NCI-H1694 (cell line): ENCODE measurements at regions not wholly inside any gene's neighbourhood (a gene's known extent, or its start where the extent isn't known, plus 50 kb on each side); places are given as distances from the start of the nearest gene placed in this dataset.

Experiments used
- DNase-seq: peaks from one replicate; lab custom pipeline; 2025; lab: John Stamatoyannopoulos, UW

DNA sequence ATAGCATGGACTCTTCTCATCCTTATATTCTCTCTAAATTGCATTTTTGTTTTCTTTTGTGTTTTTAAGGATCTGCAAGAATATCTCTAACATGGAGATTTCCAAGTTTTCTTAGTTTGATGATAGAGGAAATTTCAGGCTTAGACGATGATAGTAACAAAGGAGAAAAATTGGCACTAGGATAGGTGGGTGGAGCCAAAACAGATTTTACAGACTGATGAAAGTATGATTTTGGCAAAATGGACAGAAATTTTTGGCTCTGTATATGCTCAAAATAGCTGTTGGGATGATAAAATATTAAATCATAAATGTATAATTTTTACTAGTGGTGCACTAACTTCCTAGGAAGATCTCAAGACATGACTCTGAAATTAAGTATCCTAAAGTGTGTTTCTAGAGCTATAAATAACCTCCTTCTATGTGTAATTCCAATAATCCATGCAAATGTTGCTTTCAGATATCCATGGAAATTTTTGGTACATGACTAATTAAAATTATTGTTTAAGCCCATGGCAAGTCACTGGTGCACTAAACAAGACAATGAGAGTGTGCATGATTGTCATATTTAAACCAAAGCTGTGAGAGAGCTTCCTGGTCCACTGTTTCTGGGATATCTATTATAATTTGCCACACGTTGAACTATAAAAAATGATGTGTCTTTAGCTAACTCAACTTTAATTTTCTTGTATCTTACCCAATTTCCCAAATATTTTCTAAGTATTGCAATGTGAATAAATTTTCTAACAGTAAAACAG, 55.8 kb upstream of the NBEA start:
- no peak for DNase-seq

DNA sequence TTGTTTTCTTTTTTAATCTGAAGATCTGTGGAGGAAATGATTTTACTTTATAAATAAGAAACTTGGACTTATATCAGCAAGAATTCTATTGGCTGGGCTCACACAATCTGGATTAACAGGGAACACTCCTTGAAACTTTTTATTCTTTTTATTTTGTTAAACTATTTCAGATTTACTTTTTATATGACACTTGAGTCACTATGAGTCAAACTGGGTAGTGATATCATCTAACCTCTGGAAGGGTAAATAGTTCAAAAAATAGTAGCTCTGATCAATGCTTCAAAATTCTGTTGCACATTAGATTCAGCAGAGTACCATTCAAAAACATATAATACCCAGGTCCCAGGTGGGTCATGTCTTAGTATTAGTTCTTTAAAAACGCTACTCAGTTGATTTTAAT, 55.1 kb upstream of the NBEA start:
- DNase-seq, result no peak
